ENCODE measurements at regions not wholly inside any gene's neighbourhood (a gene's known extent, or its start where the extent isn't known, plus 50 kb on each side); places are given as distances from the start of the nearest gene placed in this dataset.

DNA sequence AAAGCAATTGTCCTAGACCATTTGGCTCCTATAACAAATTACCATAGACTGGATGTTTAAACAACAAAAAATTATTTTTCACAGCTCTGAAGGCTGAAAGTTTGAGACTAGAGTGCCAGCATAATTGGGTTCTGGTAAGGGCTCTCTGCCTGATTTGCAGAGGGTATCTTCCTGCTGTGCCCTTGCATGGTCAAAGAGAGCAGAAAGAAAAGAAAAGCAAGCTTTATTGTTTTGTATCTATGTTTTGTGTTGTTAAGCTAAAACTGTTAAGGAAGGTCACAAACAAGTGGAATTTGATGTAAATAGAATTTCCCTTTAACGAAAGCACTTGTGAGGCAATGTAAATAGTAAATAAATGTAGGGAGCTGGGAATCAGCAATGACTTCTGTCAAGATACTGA, 1031.0 kb upstream of the ATXN7L3B start:
- TF ChIP-seq, protein P1, sequence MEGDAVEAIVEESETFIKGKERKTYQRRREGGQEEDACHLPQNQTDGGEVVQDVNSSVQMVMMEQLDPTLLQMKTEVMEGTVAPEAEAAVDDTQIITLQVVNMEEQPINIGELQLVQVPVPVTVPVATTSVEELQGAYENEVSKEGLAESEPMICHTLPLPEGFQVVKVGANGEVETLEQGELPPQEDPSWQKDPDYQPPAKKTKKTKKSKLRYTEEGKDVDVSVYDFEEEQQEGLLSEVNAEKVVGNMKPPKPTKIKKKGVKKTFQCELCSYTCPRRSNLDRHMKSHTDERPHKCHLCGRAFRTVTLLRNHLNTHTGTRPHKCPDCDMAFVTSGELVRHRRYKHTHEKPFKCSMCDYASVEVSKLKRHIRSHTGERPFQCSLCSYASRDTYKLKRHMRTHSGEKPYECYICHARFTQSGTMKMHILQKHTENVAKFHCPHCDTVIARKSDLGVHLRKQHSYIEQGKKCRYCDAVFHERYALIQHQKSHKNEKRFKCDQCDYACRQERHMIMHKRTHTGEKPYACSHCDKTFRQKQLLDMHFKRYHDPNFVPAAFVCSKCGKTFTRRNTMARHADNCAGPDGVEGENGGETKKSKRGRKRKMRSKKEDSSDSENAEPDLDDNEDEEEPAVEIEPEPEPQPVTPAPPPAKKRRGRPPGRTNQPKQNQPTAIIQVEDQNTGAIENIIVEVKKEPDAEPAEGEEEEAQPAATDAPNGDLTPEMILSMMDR (conservative IDR thresholded peaks at IDR 0.05; ENCODE audit: low read depth, low read length): no peak
- DNase-seq (ENCODE audit: low read depth): no peak
- H3K4me3 ChIP-seq (ENCODE audit: low read length): no peak overlapping the region

DNA sequence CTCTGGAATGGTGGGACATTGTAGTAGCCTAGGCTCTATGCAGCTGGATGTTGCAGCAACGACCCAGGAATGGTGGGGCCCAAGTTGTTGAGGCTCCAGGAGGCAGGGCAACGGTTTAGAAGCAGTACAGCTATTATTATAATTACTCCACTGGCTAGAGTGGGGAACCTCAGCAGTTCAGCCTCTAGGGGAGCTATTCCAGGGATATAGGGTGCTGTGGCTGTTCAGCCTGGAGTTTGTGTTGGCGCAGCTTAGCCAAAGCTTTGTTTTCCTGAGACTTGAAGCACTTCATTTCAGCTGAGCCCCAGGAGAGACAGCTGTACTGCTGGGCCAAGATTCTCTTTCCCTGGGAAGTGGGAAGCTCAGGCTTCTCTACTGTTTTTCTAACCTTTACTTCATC, 1023.0 kb upstream of the ATXN7L3B start:
- TF ChIP-seq, protein P1 (conservative IDR thresholded peaks at IDR 0.05; ENCODE audit: low read depth, low read length): no peak
- DNase-seq (ENCODE audit: low read depth): no peak
- no peak overlapping the region for H3K4me3 ChIP-seq (ENCODE audit: low read length)

DNA sequence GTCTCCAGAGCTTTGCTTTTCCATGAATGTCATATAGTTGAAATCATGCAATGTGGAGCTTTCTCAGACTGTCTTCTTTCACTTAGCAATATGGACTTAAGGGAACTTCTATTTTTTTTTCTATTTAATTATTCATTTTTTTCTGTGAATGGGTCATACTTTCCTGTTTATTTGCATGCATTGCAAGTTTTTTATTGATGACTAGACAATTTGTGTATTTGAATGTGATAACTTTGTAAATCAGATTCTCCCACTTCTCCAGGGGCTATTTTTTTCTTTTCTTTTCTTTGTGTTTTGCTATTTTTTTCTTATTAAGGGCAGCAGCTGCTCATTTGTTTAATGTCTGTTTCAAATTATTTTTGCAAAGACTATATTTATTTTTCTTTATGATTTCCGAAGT, 1019.8 kb upstream of the ATXN7L3B start:
- no peak overlapping the region for H3K4me3 ChIP-seq (ENCODE audit: low read length)
- DNase-seq (ENCODE audit: low read depth): no peak
- TF ChIP-seq, protein P1 (conservative IDR thresholded peaks at IDR 0.05; ENCODE audit: low read depth, low read length): no peak

DNA sequence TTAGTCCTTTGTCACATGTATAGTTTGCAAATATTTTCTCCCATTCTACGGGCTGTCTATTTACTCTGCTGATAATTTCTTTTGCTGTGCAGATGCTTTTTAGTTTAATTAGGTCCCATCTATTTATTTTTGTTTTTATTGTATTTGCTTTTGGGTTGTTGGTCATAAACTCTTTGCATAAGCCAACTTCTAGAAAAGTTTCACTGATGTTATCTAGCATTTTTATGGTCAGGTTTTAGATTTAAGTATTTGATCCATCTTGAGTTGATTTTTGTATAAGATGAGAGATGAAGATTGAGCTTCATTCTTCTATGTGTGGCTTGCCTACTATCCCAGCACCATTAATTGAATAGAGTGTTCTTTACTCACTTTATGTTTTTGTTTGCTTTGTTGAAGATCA, 1008.4 kb upstream of the ATXN7L3B start:
- no peak for DNase-seq (ENCODE audit: low read depth)
- H3K4me3 ChIP-seq (ENCODE audit: low read length): no peak overlapping the region
- TF ChIP-seq, protein P1 (conservative IDR thresholded peaks at IDR 0.05; ENCODE audit: low read depth, low read length): no peak

DNA sequence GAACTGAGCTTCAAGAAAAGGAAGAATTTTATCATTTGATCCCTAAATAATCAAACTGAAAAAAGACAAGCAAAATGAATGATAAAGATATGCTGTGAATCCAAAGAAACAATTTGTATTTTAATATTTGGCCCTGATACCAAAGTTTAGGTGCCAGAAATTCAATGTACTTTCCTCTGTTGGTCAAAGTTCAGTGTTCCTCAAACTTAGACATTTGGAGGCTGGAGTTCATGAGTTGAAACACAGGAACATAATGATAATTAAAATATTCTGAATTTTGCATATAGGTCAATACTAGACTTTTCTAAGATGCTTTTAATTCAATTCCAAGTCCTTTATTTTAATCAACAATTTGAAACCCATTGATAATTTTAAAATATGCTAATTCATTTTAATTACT, 1007.7 kb upstream of the ATXN7L3B start:
- no peak for DNase-seq (ENCODE audit: low read depth)
- no peak overlapping the region for H3K4me3 ChIP-seq (ENCODE audit: low read length)
- TF ChIP-seq, protein P1 (conservative IDR thresholded peaks at IDR 0.05; ENCODE audit: low read depth, low read length): no peak

DNA sequence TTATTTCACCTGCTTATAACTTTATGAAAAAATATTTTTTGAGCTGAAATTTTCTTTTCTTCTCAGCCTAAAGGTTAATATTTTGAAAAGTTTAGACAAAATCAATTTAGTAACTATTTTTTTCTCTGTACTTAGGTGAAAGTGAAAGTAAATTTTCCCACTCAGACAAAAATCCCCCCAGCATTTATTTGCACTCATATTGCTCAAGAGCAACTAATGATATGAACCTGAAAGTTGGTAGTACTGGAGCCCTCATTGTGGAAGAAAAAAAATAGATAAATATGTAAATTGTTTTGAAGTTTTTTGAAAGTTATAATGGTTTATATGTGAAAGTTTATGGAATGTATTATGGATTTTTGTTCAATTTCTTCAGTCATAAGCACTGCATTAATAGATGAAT, 1005.9 kb upstream of the ATXN7L3B start:
- H3K4me3 ChIP-seq (ENCODE audit: low read length): no peak overlapping the region
- TF ChIP-seq, protein P1 (conservative IDR thresholded peaks at IDR 0.05; ENCODE audit: low read depth, low read length): no peak
- no peak for DNase-seq (ENCODE audit: low read depth)

DNA sequence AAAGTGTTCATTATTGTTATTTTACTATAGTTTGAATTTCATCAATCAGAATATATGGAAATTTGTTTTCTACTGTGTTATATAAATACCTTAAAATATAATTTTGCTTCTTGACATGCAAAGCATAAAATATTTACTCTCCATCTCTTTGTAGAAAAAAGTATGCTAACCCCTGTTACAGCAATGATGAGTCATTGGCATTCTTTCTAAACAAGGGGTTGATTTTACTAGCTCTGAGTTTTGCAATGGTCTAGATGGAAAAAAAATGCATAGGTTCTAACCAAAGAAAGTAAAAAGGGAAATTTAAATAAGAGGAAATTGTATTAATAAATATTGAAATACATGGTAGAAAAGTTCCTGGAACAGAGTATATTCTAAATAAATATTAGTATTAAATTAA, 990.2 kb upstream of the ATXN7L3B start:
- H3K4me3 ChIP-seq (ENCODE audit: low read length): no peak overlapping the region
- DNase-seq (ENCODE audit: low read depth): no peak
- TF ChIP-seq, protein P1 (conservative IDR thresholded peaks at IDR 0.05; ENCODE audit: low read depth, low read length): no peak

Measured in retinal pigment epithelial cell (primary cell).